ENCODE measurements at regions not wholly inside any gene's neighbourhood (a gene's known extent, or its start where the extent isn't known, plus 50 kb on each side); places are given as distances from the start of the nearest gene placed in this dataset.

DNA sequence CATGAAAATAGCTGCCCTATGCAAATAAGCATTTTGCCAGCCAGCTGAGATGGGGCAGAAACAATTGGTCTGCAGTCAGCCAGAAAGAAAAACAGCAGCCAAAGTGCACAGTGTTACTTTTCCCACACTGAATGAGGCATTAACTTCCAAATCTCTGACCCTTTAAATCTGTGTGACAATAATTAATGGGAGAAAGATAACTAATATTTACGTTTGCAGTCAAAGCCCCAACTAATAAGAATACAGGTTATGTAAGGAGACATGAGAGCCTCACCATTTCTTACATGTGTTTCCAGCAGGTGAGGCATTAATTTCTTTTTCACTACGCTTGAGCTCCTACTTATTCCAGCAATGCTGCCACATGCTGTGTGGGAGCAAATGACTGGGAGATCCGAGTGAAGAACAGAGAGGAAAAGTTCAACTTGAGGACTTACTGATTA, 339.0 kb downstream of the SATB2 start:
- TF ChIP-seq, protein P1, sequence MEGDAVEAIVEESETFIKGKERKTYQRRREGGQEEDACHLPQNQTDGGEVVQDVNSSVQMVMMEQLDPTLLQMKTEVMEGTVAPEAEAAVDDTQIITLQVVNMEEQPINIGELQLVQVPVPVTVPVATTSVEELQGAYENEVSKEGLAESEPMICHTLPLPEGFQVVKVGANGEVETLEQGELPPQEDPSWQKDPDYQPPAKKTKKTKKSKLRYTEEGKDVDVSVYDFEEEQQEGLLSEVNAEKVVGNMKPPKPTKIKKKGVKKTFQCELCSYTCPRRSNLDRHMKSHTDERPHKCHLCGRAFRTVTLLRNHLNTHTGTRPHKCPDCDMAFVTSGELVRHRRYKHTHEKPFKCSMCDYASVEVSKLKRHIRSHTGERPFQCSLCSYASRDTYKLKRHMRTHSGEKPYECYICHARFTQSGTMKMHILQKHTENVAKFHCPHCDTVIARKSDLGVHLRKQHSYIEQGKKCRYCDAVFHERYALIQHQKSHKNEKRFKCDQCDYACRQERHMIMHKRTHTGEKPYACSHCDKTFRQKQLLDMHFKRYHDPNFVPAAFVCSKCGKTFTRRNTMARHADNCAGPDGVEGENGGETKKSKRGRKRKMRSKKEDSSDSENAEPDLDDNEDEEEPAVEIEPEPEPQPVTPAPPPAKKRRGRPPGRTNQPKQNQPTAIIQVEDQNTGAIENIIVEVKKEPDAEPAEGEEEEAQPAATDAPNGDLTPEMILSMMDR (IDR thresholded peaks at IDR 0.05) = no peak
- TF ChIP-seq POLR2A (IDR thresholded peaks at IDR 0.05) = no peak
